OCI-LY7 (cell line): ENCODE measurements at regions not wholly inside any gene's neighbourhood (a gene's known extent, or its start where the extent isn't known, plus 50 kb on each side); places are given as distances from the start of the nearest gene placed in this dataset.
"Not testable (repeated sequence)": the region's sequence is repeated elsewhere in the genome, so short reads cannot be mapped to it uniquely, and the experiment has no call there.

Experiments used
- BruUV-seq: library from RNA; stranded (reverse); fragments of 400-500 nt; replicated peaks from 2 replicates; lab custom pipeline; 2021; lab: Mats Ljungman, UMichigan
- CTCF ChIA-PET: fragments of 300-600 bp; sonication (Branson Sonifier 250); formaldehyde crosslinking; loops from one replicate; lab custom pipeline; 2022; ENCODE audit warnings: antibody characterized with exemption; ENCODE audit not compliant: unreplicated experiment; lab: Charles Lee
- POLR2A ChIA-PET: fragments of 300-600 bp; sonication (Branson Sonifier 250); formaldehyde crosslinking; loops from one replicate; lab custom pipeline; 2022; ENCODE audit warnings: antibody characterized with exemption; lab: Charles Lee
- DNase-seq: peaks from one replicate; pipeline ENCODE4 v3.0.0-alpha.2; 2015; ENCODE audit warnings: low spot score
- H2AFZ ChIP-seq: fragments of 200-600 bp; sonication (generic), shearing (Covaris generic); 2 replicates; pipeline ENCODE4 v1.6.1; 2014; ENCODE audit warnings: mild to moderate bottlenecking, antibody characterized with exemption, low read length, moderate library complexity
- H3K27ac ChIP-seq: fragments of 200-600 bp; sonication (generic); 2 replicates; pipeline ENCODE4 v1.5.1; 2014; ENCODE audit warnings: mixed run types, low read depth, mild to moderate bottlenecking, moderate library complexity, low read length, inconsistent platforms; ENCODE audit not compliant: poor library complexity, severe bottlenecking
- H3K36me3 ChIP-seq: fragments of 200-600 bp; sonication (generic); 2 replicates; pipeline ENCODE4 v1.6.1; 2014; ENCODE audit warnings: mild to moderate bottlenecking, antibody characterized with exemption, low read length, moderate library complexity, mixed read lengths; ENCODE audit not compliant: insufficient read depth
- H3K4me1 ChIP-seq: fragments of 200-600 bp; sonication (generic); 2 replicates; pipeline ENCODE4 v1.5.1; 2014; ENCODE audit warnings: mild to moderate bottlenecking, low read length; ENCODE audit not compliant: insufficient read depth, poor library complexity, severe bottlenecking
- H3K4me2 ChIP-seq: fragments of 200-600 bp; sonication (generic); 2 replicates; pipeline ENCODE4 v1.6.1; 2014; ENCODE audit warnings: mild to moderate bottlenecking, low read length
- H3K4me3 ChIP-seq: fragments of 200-600 bp; sonication (generic); 2 replicates; pipeline ENCODE4 v1.5.1; 2014; ENCODE audit warnings: mild to moderate bottlenecking, low read depth, low read length; ENCODE audit not compliant: poor library complexity, severe bottlenecking
- H3K79me2 ChIP-seq: fragments of 200-600 bp; sonication (generic); 2 replicates; pipeline ENCODE4 v1.6.1; 2016; ENCODE audit warnings: low read depth, mild to moderate bottlenecking, low read length, moderate library complexity, mixed read lengths; ENCODE audit not compliant: insufficient read depth
- H3K9me2 ChIP-seq: fragments of 200-600 bp; sonication (generic); 2 replicates; pipeline ENCODE4 v1.6.1; 2016; ENCODE audit warnings: mild to moderate bottlenecking, low read length, mixed read lengths; ENCODE audit not compliant: insufficient read depth
- H3K9me3 ChIP-seq: fragments of 200-600 bp; sonication (generic); 2 replicates; pipeline ENCODE4 v1.6.1; 2014; ENCODE audit warnings: mild to moderate bottlenecking, mixed run types, low read length, mixed read lengths
- H4K20me1 ChIP-seq: fragments of 200-600 bp; sonication (generic); 2 replicates; pipeline ENCODE4 v1.6.1; 2014; ENCODE audit warnings: mild to moderate bottlenecking, antibody characterized with exemption, low read length, moderate library complexity, mixed read lengths; ENCODE audit not compliant: insufficient read depth
- CTCF ChIP-seq: fragments of 200-600 bp; sonication (generic); conservative IDR thresholded peaks from 2 replicates; pipeline ENCODE4 v1.5.1; 2014; ENCODE audit warnings: mild to moderate bottlenecking, antibody characterized with exemption, low read length, moderate library complexity, mixed read lengths
- EZH2phosphoT487 ChIP-seq: fragments of 200-600 bp; sonication (generic); IDR thresholded peaks from 2 replicates; pipeline ENCODE4 v1.6.1; 2018; ENCODE audit warnings: low read depth, borderline replicate concordance, mild to moderate bottlenecking, mixed run types, antibody characterized with exemption, low read length, moderate library complexity, mixed read lengths
- intact Hi-C: fragments of 100-400 bp; cut with micrococcal nuclease; formaldehyde crosslinking; loops from one replicate; pipeline ENCODE4 v1.10.0; 2022; ENCODE audit not compliant: unreplicated experiment

- H3K4me2 ChIP-seq = no peak overlapping the region
- H3K79me2 ChIP-seq = no peaks in the 10 kb centered on the region
- no peaks in the 10 kb centered on the region for H3K9me3 ChIP-seq
- ChIA-PET CTCF (no interaction called here), POLR2A (no interaction called here)
- intact Hi-C loops = no loop called here
- no peaks in the 10 kb centered on the region for H4K20me1 ChIP-seq
- no peak overlapping the region for H3K27ac ChIP-seq
- no peaks in the 10 kb centered on the region for H3K4me1 ChIP-seq
- BruUV-seq = no TSS peak
- DNase-seq = no peak
- H2AFZ ChIP-seq = no peak overlapping the region
- no peaks in the 10 kb centered on the region for H3K36me3 ChIP-seq
- H3K9me2 ChIP-seq = no peaks in the 10 kb centered on the region
- no peak overlapping the region for H3K4me3 ChIP-seq
- TF ChIP-seq CTCF (no peak), EZH2phosphoT487 (no peak)
Observed at GRCh38 chr6:92962846-92963245, 456.5 kb downstream of the EPHA7 start.

DNA sequence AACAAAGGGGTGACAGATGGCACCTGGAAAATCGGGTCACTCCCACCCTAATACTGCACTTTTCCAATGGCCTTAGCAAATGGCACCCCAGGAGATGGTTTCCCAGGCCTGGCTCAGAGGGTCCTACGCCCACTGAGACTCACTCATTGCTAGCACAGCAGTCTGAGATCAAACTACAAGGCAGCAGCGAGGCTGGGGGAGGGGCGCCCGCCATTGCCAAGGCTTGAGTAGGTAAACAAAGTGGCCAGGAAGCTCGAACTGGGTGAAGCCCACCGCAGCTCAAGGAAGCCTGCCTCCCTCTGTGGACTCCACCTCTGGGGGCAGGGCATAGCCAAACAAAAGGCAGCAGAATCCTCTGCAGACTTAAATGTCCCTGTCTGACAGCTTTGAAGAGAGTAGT is 467.2 kb downstream of the EPHA7 start:
- POLR2A ChIA-PET = interaction anchor here (0.6 kb wide), 1 partner anchor 20 kb away, joined by 3 read pairs; no protein-coding TSS in a partner anchor
- BruUV-seq, intact Hi-C loops, H3K4me2 ChIP-seq, H3K4me3 ChIP-seq, H3K27ac ChIP-seq, H3K79me2 ChIP-seq, H3K4me1 ChIP-seq, H3K9me2 ChIP-seq, H4K20me1 ChIP-seq, H3K36me3 ChIP-seq, DNase-seq, H3K9me3 ChIP-seq, H2AFZ ChIP-seq, CTCF ChIA-PET: not testable (repeated sequence)

DNA sequence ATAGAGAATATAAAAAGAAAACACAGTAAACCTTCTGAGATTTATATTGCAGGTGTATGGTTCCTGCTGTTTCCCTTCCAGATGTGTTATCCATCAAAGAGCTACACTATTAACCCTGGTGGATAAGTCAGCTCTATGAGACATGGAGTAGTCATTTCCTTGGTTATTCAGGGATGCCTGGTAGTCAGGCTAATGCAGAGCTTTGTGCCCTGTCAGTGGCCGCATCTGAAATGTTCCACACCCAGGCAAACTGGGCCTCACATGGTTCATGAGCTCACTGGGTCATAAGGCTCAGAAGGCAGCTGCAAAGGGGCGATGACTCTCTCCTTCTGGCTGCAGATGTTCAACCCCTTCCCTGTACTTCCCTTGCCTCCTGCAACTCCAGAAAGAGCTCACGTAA is 473.6 kb downstream of the EPHA7 start:
- Histone ChIP-seq H4K20me1 (no peaks in the 10 kb centered on the region), H3K4me3 (no peak overlapping the region), H3K4me2 (no peak overlapping the region), H3K36me3 (no peaks in the 10 kb centered on the region), H3K79me2 (no peaks in the 10 kb centered on the region), H3K9me3 (no peaks in the 10 kb centered on the region), H3K4me1 (no peaks in the 10 kb centered on the region), H3K9me2 (no peaks in the 10 kb centered on the region), H3K27ac (no peak overlapping the region), H2AFZ (no peak overlapping the region)
- intact Hi-C loops = no loop called here
- ChIA-PET CTCF (no interaction called here), POLR2A (no interaction called here)
- no TSS peak for BruUV-seq
- no peak for DNase-seq
- TF ChIP-seq EZH2phosphoT487 = no peak
- no peak for TF ChIP-seq CTCF
